GM10266 (cell line): ENCODE measurements at regions not wholly inside any gene's neighbourhood (a gene's known extent, or its start where the extent isn't known, plus 50 kb on each side); places are given as distances from the start of the nearest gene placed in this dataset.

Experiments
- DNase-seq: peaks from one replicate; pipeline ENCODE4 v3.0.0; 2012; ENCODE audit errors: extremely low spot score
- CTCF ChIP-seq: IDR thresholded peaks from 2 replicates; pipeline ENCODE4 v1.5.1; 2012; ENCODE audit warnings: mild to moderate bottlenecking, low read depth; ENCODE audit not compliant: control insufficient read depth, insufficient read depth; ENCODE audit errors: missing control alignments

DNA sequence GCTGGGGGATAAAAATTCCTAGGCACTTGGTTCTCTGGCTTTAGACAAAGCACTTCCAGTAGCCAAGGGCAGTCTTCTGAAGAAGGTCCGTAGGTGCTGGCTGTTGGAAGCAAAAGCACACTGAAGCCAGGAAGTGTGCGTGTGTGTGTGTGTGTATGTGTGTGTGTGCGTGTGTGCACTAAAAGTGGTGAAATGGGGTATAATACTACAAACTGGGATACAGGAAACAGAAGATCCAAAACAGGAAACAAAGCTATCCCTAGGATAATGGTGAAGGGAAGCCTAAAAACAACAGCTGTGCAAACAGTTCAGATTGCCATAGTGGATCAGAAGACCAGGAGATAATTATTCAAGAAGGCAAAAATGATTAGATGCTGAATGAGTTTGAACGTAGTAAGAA lies 103.4 kb downstream of the IL20RB start:
- TF ChIP-seq CTCF = no peak

DNA sequence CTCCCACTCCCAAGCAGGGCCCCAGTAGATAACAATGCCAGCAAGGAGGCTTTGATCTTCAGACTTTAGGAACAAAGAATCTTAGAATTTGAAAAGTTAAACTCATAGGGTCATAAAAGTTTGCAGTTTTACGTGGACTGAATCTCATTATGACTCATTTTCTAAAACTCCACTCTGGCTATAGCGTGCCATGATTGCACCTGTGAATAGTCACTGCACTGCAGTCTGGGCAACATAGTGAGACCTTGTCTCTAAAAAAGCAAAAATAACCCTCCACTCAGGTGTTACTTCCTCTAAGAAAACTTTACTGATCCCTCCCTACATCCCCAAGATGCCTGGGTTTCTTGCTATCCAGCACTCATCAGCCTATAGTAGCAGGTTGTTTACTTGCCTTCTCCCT lies 104.5 kb downstream of the IL20RB start:
- no peak for DNase-seq
- no peak for TF ChIP-seq CTCF

More for the DNA sequence above, 103.4 kb downstream of the IL20RB start:
- no peak for DNase-seq

GRCh38 chr3:137065381-137065780 lies 107.6 kb downstream of the IL20RB start:
- no peak for TF ChIP-seq CTCF
- DNase-seq = no peak

GRCh38 chr3:137066092-137066491 lies 108.3 kb downstream of the IL20RB start:
- TF ChIP-seq CTCF = no peak
- DNase-seq = no peak

- no peak for TF ChIP-seq CTCF
Measured at GRCh38 chr3:137071104-137071503, 113.3 kb downstream of the IL20RB start.

GRCh38 chr3:137075020-137075419 lies 117.2 kb downstream of the IL20RB start:
- no peak for TF ChIP-seq CTCF
- no peak for DNase-seq

More at GRCh38 chr3:137071104-137071503, 113.3 kb downstream of the IL20RB start:
- no peak for DNase-seq

DNA sequence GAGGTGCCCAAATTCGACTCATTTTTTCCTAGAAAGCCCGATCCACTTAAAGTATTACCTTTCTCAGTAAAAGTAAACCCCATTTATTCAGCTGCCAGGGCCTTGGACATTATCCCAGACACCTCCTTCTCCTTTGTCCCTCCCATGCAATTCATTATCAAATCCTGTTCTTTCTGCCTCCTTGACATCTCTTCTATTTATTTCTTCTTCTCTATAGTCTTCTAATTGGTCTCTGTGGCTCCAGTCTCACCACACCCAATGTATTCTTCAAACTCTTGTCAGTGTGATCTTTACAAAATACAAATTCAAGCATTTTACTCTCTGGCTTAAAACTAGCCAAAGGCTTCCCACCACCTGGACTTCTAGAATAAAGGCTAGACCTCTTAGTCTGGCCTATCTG lies 120.3 kb downstream of the IL20RB start:
- no peak for TF ChIP-seq CTCF
- no peak for DNase-seq
